ENCODE measurements at regions not wholly inside any gene's neighbourhood (a gene's known extent, or its start where the extent isn't known, plus 50 kb on each side); places are given as distances from the start of the nearest gene placed in this dataset.
"Not testable (repeated sequence)": the region's sequence is repeated elsewhere in the genome, so short reads cannot be mapped to it uniquely, and the experiment has no call there.

GRCh38 chr2:38146907-38147307, 71.0 kb upstream of the CYP1B1 start:
- no peak for DNase-seq

DNA sequence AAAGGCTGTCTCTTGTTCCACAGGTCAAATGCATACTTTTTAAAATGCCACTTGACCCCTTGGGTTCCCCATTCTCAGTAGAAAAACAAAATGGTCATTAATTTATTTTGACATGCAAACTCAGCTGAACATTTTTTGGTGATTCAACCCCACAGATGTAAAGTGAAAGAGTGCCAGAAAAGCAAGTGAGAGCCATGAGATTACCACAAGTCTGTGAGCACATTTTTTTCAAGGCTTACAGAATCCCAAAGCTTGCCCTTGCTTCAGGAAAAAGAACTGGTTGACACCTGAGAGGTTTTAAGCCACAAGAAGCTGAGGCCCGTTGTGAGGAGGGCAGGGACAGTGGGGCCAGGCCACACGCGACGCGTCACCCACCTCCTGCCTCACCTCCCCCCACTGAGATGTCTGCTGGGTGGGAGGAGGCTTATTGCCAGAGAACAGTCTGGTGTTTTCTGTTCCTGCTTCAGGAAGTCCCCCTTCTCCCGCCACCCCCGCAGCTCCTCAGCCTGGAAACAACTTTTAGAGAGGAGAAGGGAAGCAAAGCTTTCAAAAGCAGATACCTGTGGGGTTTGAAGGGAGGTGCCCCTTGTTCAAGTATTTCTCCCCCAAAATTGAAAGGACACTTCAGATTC, 70.4 kb upstream of the CYP1B1 start:
- no peak for DNase-seq

DNA sequence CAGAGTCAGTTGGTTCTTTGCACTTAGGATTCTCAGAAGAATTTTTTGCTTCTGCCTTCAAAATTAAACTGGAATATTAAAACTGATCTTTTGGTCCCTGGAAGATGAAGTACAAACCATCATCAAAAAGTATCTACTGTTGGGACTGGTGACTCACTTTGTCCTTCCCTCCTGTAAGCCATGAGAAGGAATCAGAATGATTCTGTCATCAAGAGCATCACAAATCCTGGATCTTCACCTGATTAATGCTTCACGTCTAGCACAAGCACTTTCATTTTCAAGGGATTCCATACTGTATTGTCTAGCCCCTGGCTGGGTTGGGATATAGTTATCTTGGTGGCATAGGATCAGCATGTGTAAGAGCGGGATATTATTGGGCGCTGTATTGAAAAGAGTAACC, 69.3 kb upstream of the CYP1B1 start:
- DNase-seq, result no peak

DNA sequence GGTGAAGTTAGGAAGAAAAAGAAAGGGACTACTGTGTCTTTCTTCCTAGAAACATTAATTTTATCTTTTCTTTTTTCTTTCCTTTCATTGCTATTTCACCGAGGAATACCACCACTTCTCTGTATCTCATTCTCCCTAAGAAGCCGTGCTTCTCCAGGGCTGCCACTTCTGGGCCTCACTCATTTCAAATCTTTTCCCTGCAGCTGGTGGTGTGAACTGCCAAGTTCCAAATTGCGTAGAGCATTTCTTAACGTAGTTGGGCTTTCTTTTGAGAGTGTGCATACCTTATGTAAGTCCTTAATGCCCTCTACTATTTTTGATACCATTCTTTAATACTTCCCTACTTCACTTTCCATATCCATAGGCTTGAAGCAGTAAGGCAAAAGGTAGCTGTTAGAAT, 66.7 kb upstream of the CYP1B1 start:
- DNase-seq, result no peak

GRCh38 chr2:38141501-38141900, 65.5 kb upstream of the CYP1B1 start:
- no peak for DNase-seq

GRCh38 chr2:38138996-38139395, 63.0 kb upstream of the CYP1B1 start:
- no peak for DNase-seq

- no peak for DNase-seq
Observed at GRCh38 chr2:38138419-38138818, 62.5 kb upstream of the CYP1B1 start.

DNA sequence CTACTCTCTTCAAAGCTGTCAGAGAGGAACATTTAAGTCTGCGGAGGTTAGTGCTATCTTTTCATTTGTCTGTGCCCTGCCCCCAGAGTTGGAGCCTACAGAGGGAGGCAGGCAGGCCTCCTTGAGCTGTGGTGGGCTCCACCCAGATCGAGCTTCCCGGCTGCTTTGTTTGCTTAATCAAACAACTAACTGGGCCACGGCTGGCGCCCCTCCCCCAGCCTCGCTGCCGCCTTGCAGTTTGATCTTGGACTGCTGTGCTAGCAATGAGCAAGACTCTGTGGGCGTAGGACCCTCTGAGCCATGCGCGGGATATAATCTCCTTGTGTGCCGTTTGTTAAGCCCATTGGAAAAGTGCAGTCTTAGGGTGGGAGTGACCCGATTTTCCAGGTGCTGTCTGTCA, 62.0 kb upstream of the CYP1B1 start:
- DNase-seq, result not testable (repeated sequence)

DNA sequence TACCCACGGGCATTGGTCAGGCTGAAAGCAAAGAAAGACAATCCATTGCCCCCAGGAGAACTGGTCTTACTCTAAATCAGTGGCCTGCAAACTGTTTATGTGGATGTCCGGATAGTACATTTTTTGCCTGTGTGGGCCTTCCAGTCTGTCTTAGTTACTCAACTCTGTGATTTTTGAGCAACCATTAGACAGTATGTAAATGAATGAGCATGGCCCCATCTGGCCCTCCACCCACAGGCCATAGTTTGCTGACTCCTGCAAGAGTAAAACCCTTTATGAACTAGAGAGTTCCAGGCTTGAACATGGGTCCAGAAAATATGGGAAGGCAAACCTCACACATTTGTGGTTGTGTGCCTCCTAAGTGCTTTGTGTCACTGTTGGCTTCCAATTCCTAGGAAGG, 55.7 kb upstream of the CYP1B1 start:
- DNase-seq, result no peak

DNA sequence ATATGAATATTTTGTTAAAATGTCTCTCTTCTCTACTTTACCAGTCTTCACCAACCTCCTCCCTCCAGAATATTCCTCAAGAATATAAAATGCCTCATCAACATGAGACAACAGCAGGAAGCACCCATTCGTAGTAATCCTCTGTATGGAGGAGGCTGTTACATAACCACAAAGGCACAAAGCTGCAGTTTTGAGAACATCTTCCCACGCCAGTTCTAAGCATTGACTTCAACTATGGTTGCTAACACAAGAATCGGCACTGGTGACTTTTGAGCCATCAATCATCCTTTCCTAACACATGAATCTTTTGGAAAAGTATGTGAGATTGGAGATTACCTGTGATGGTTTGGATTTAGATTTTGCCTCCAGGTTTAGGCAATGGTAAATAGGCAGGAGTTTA, 54.9 kb upstream of the CYP1B1 start:
- no peak for DNase-seq

DNA sequence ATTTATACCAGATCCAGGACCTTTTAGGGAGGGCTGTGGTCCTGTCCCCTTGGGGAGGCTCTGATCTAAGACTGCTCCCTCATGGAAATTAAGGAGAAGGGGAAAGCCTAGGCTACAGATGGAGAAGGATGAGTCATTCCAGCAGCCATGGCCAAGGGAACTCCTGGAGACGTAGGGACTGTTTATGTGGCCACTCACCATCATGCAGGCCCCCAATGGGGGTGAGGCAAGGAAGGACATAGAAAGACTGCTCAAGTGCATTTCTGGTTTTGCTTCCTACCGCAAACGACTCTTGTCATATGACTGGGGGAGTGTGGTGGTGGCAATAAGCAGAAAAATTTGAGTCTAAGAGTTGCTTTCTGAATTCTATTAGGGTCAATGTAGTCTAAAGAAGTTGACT, 54.0 kb upstream of the CYP1B1 start:
- no peak for DNase-seq

- DNase-seq, result no peak
Observed at GRCh38 chr2:38129481-38129880, 53.5 kb upstream of the CYP1B1 start.

- DNase-seq, result no peak
Observed at GRCh38 chr2:38128653-38129052, 52.7 kb upstream of the CYP1B1 start.

GRCh38 chr2:38127277-38127676, 51.3 kb upstream of the CYP1B1 start:
- DNase-seq, result no peak

DNA sequence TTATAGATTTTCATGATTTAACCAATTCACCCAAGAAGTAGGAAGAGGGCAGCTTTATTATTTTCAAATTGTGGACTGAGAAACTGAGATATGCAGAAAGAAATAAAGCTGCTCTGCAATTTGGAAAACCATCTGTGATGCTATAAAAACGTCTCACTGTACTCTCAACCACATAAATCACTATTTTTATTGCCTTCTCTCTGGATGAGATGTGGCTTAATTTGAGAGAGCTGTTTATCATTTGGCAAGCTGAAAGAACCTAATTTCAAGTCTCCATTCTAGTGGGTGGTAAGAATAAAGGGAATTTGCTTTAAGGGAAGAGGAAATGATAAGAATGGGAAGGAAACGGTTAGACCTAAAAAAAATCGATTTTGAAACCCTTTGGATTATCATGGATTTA, 49.9 kb upstream of the CYP1B1 start:
- no peak for DNase-seq

All from right lung (tissue), 2 donors.